ENCODE measurements at regions not wholly inside any gene's neighbourhood (a gene's known extent, or its start where the extent isn't known, plus 50 kb on each side); places are given as distances from the start of the nearest gene placed in this dataset.

DNA sequence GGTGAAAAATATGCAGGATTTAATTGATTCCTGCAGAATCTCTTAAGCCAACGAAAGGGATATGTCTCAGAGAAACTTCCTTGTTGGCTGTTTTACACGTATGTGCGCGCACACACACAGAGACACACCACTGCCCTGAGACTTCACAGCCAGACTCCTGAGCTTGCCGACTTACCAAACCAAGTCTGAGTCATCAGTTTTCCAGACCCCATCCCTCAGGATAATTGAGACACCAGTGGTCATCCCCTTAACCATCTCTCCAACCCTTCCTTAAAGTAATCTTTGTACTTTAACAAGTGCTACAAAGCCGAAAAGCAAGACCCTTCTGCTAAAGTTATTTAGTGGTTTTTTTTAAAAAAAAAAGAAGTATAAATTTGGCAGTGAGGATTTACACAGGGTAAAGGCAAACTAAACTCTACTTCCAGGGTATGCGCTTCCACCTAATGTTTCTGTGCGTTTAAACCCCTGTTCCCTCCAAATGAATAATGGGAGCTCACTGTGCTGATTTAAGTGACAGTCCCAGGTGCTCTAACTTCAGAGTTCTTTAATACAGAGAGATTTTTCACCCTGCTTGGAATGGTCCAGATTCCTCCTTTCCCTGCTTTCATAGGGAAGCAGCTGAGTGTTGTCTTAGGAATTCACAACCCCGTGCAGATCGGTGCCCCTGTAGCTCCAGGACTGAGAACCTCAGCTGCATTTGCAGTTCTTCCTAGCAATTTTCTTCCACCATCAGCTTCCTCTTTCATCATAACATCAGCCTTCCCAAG, 198.5 kb downstream of the INHBA start:
- Histone ChIP-seq H3K4me3 (ENCODE audit: severe bottlenecking) (no peak overlapping the region), H3K4me1 (ENCODE audit: insufficient read depth, poor library complexity, severe bottlenecking) (no peaks in the 10 kb centered on the region), H3K27me3 (ENCODE audit: insufficient read depth, poor library complexity, severe bottlenecking) (no peaks in the 10 kb centered on the region), H3K36me3 (ENCODE audit: low read depth) (no peaks in the 10 kb centered on the region), H3K9me3 (ENCODE audit: severe bottlenecking) (no peaks in the 10 kb centered on the region), H3K27ac (ENCODE audit: poor library complexity, severe bottlenecking) (no peak overlapping the region)
- no peak for ATAC-seq (ENCODE audit: low read depth)
- no peak for DNase-seq (ENCODE audit: low spot score)
- TF ChIP-seq, protein P1, sequence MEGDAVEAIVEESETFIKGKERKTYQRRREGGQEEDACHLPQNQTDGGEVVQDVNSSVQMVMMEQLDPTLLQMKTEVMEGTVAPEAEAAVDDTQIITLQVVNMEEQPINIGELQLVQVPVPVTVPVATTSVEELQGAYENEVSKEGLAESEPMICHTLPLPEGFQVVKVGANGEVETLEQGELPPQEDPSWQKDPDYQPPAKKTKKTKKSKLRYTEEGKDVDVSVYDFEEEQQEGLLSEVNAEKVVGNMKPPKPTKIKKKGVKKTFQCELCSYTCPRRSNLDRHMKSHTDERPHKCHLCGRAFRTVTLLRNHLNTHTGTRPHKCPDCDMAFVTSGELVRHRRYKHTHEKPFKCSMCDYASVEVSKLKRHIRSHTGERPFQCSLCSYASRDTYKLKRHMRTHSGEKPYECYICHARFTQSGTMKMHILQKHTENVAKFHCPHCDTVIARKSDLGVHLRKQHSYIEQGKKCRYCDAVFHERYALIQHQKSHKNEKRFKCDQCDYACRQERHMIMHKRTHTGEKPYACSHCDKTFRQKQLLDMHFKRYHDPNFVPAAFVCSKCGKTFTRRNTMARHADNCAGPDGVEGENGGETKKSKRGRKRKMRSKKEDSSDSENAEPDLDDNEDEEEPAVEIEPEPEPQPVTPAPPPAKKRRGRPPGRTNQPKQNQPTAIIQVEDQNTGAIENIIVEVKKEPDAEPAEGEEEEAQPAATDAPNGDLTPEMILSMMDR (IDR thresholded peaks at IDR 0.05; ENCODE audit: poor library complexity, severe bottlenecking): no peak

DNA sequence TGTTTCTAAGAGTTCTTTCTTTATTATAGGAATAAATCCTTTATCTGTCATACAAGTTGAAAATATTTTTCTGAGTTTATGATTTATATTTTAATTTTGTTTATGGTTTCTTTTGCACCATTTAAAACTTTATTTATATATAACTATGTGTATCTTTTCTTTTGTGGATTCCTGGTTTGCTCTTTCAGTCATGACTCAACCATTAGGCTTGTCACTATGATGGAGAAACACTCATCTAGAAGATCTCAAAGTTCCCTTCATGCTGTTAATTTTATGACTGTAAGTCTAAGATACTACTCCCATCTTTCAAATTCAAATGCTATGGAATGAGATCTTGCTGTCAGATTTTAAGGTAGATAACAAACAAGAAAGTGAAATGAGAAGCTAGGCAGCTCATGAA, 199.5 kb downstream of the INHBA start:
- Histone ChIP-seq H3K4me3 (ENCODE audit: severe bottlenecking) (no peak overlapping the region), H3K27me3 (ENCODE audit: insufficient read depth, poor library complexity, severe bottlenecking) (no peaks in the 10 kb centered on the region), H3K4me1 (ENCODE audit: insufficient read depth, poor library complexity, severe bottlenecking) (no peaks in the 10 kb centered on the region), H3K36me3 (ENCODE audit: low read depth) (no peaks in the 10 kb centered on the region), H3K27ac (ENCODE audit: poor library complexity, severe bottlenecking) (no peak overlapping the region), H3K9me3 (ENCODE audit: severe bottlenecking) (no peaks in the 10 kb centered on the region)
- ATAC-seq (ENCODE audit: low read depth): no peak
- TF ChIP-seq, protein P1 (IDR thresholded peaks at IDR 0.05; ENCODE audit: poor library complexity, severe bottlenecking): no peak
- no peak for DNase-seq (ENCODE audit: low spot score)

DNA sequence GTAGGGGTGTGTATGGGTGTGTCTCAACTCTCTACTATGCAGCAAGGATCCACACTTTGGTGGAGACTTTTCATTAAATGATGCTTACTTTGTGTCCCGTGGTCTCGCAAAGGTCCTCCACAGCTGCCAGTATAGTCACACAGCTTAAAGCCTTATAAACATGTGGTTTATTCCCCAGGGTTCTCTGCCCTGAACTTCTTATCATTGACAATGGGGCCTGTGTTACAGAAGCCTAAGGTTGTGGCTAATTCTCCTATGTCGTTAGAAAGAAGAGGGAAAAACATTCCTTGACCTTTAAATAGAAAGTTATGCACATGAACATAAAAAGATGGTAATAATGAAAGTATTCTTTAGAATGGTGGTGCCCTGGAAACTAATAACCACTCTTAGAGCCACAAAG, 201.4 kb downstream of the INHBA start:
- Histone ChIP-seq H3K4me3 (ENCODE audit: severe bottlenecking) (no peak overlapping the region), H3K27me3 (ENCODE audit: insufficient read depth, poor library complexity, severe bottlenecking) (no peaks in the 10 kb centered on the region), H3K27ac (ENCODE audit: poor library complexity, severe bottlenecking) (no peak overlapping the region), H3K4me1 (ENCODE audit: insufficient read depth, poor library complexity, severe bottlenecking) (no peaks in the 10 kb centered on the region), H3K36me3 (ENCODE audit: low read depth) (no peaks in the 10 kb centered on the region), H3K9me3 (ENCODE audit: severe bottlenecking) (no peaks in the 10 kb centered on the region)
- ATAC-seq (ENCODE audit: low read depth): no peak
- TF ChIP-seq, protein P1 (IDR thresholded peaks at IDR 0.05; ENCODE audit: poor library complexity, severe bottlenecking): no peak
- DNase-seq (ENCODE audit: low spot score): no peak

DNA sequence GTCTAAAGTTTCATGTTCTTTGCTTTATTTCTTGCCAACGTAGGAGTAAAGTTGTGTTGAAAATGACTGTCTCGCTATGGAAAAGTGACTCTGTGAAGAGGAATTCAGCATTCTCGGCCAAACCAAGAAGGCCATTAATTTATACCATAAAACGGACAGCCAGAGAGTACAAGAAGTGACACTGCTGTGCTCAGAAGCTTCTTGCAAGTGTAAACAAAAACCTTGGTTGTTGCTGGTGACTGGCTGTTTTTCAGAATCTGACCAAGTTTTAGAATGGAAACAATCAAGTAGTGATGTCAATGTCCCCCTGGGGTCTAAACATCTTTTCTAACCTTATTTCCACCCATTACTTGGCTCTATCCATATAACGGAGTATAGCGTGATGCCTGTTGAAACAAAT, 201.9 kb downstream of the INHBA start:
- H3K4me3 ChIP-seq (ENCODE audit: severe bottlenecking): no peak overlapping the region
- H3K4me1 ChIP-seq (ENCODE audit: insufficient read depth, poor library complexity, severe bottlenecking): no peaks in the 10 kb centered on the region
- H3K27ac ChIP-seq (ENCODE audit: poor library complexity, severe bottlenecking): no peak overlapping the region
- H3K27me3 ChIP-seq (ENCODE audit: insufficient read depth, poor library complexity, severe bottlenecking): no peaks in the 10 kb centered on the region
- no peaks in the 10 kb centered on the region for H3K36me3 ChIP-seq (ENCODE audit: low read depth)
- TF ChIP-seq, protein P1 (IDR thresholded peaks at IDR 0.05; ENCODE audit: poor library complexity, severe bottlenecking): no peak
- no peaks in the 10 kb centered on the region for H3K9me3 ChIP-seq (ENCODE audit: severe bottlenecking)
- DNase-seq (ENCODE audit: low spot score) (no peak), ATAC-seq (ENCODE audit: low read depth) (no peak)

DNA sequence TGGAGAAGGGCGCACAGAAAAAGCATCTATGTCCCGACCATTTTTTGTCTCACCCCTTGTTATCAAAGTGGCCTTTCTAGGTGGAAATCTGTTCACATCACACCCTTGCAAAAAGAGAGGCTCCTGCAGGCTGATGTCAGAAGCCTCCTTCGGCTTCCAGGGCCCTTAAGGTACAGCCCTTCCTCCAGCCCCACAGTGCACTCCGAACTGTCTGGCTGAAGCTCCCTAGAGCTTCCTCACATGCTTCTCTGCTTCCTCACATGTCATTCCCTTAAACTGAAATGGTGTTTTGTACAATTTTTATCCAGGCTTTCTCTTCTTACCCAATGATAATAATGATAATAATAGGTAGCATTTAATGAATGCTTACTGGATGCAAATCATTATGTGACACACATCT, 210.3 kb downstream of the INHBA start:
- H3K27me3 ChIP-seq (ENCODE audit: insufficient read depth, poor library complexity, severe bottlenecking): no peaks in the 10 kb centered on the region
- H3K4me1 ChIP-seq (ENCODE audit: insufficient read depth, poor library complexity, severe bottlenecking): no peaks in the 10 kb centered on the region
- H3K9me3 ChIP-seq (ENCODE audit: severe bottlenecking): no peaks in the 10 kb centered on the region
- no peaks in the 10 kb centered on the region for H3K36me3 ChIP-seq (ENCODE audit: low read depth)
- no peak overlapping the region for H3K4me3 ChIP-seq (ENCODE audit: severe bottlenecking)
- ATAC-seq (ENCODE audit: low read depth) (no peak), DNase-seq (ENCODE audit: low spot score) (no peak)
- H3K27ac ChIP-seq (ENCODE audit: poor library complexity, severe bottlenecking): no peak overlapping the region
- TF ChIP-seq, protein P1 (IDR thresholded peaks at IDR 0.05; ENCODE audit: poor library complexity, severe bottlenecking): no peak
